A673 (cell line): ENCODE measurements at regions not wholly inside any gene's neighbourhood (a gene's known extent, or its start where the extent isn't known, plus 50 kb on each side); places are given as distances from the start of the nearest gene placed in this dataset.

Source experiments
- CTCF ChIP-seq: fragments of 300-800, 200-600 bp; sonication (generic); conservative IDR thresholded peaks from 2 replicates; pipeline ENCODE4 v1.5.1; 2017; ENCODE audit warnings: low read depth, mild to moderate bottlenecking, antibody characterized with exemption, low read length, moderate library complexity, mixed read lengths
- EZH2 ChIP-seq: fragments of 200-600 bp; sonication (generic); IDR thresholded peaks from 2 replicates; pipeline ENCODE4 v1.6.1; 2017; ENCODE audit warnings: borderline replicate concordance, low read depth, mild to moderate bottlenecking, mixed read lengths, antibody characterized with exemption, low read length; ENCODE audit not compliant: poor library complexity, severe bottlenecking

- TF ChIP-seq CTCF = no peak
- no peak for TF ChIP-seq EZH2
Measured at GRCh38 chr10:10883737-10884136, 133.9 kb upstream of the CELF2 start.
